Activated naive CD4-positive, alpha-beta T cell treated with Interleukin-2 at 50 U/mL for 16 hours (primary cell): ENCODE measurements at regions not wholly inside any gene's neighbourhood (a gene's known extent, or its start where the extent isn't known, plus 50 kb on each side); places are given as distances from the start of the nearest gene placed in this dataset.
"Not testable (repeated sequence)": the region's sequence is repeated elsewhere in the genome, so short reads cannot be mapped to it uniquely, and the experiment has no call there.

Source experiments
- DNase-seq: peaks from one replicate; pipeline ENCODE4 v3.0.0-alpha.2; 2020

GRCh38 chr5:99033014-99033900 is 104.5 kb upstream of the CHD1 start:
- no peak for DNase-seq

GRCh38 chr5:99032234-99033013 is 103.6 kb upstream of the CHD1 start:
- DNase-seq: no peak

GRCh38 chr5:99030906-99031440 is 102.2 kb upstream of the CHD1 start:
- DNase-seq: no peak

GRCh38 chr5:99029172-99029571 is 100.4 kb upstream of the CHD1 start:
- DNase-seq: no peak

- not testable (repeated sequence) for DNase-seq
Measured at GRCh38 chr5:99028170-99028569, 99.4 kb upstream of the CHD1 start.

- no peak for DNase-seq
Measured at GRCh38 chr5:99025298-99026045, 96.7 kb upstream of the CHD1 start.

- no peak for DNase-seq
Measured at GRCh38 chr5:99023330-99023729, 94.5 kb upstream of the CHD1 start.

GRCh38 chr5:99022250-99022649 is 93.4 kb upstream of the CHD1 start:
- DNase-seq: no peak

GRCh38 chr5:99020698-99021048 is 91.9 kb upstream of the CHD1 start:
- DNase-seq: no peak

- DNase-seq: no peak
Measured at GRCh38 chr5:99019812-99020697, 91.2 kb upstream of the CHD1 start.

GRCh38 chr5:99019254-99019653 is 90.4 kb upstream of the CHD1 start:
- DNase-seq: no peak

- DNase-seq: no peak
Measured at GRCh38 chr5:99010294-99010693, 81.5 kb upstream of the CHD1 start.

GRCh38 chr5:99008009-99008408 is 79.2 kb upstream of the CHD1 start:
- not testable (repeated sequence) for DNase-seq

- no peak for DNase-seq
Measured at GRCh38 chr5:99005506-99005905, 76.7 kb upstream of the CHD1 start.

- DNase-seq: no peak
Measured at GRCh38 chr5:99004960-99005359, 76.2 kb upstream of the CHD1 start.

GRCh38 chr5:99000876-99001275 is 72.1 kb upstream of the CHD1 start:
- no peak for DNase-seq

- DNase-seq: no peak
Measured at GRCh38 chr5:99000221-99000620, 71.4 kb upstream of the CHD1 start.

GRCh38 chr5:98999631-99000030 is 70.8 kb upstream of the CHD1 start:
- no peak for DNase-seq

GRCh38 chr5:98997000-98997399 is 68.2 kb upstream of the CHD1 start:
- no peak for DNase-seq

- DNase-seq: no peak
Measured at GRCh38 chr5:98994611-98995010, 65.8 kb upstream of the CHD1 start.

GRCh38 chr5:98993512-98993911 is 64.7 kb upstream of the CHD1 start:
- no peak for DNase-seq

GRCh38 chr5:98992552-98992951 is 63.7 kb upstream of the CHD1 start:
- DNase-seq: no peak
